ENCODE measurements at regions not wholly inside any gene's neighbourhood (a gene's known extent, or its start where the extent isn't known, plus 50 kb on each side); places are given as distances from the start of the nearest gene placed in this dataset.
"Not testable (repeated sequence)": the region's sequence is repeated elsewhere in the genome, so short reads cannot be mapped to it uniquely, and the experiment has no call there.

DNA sequence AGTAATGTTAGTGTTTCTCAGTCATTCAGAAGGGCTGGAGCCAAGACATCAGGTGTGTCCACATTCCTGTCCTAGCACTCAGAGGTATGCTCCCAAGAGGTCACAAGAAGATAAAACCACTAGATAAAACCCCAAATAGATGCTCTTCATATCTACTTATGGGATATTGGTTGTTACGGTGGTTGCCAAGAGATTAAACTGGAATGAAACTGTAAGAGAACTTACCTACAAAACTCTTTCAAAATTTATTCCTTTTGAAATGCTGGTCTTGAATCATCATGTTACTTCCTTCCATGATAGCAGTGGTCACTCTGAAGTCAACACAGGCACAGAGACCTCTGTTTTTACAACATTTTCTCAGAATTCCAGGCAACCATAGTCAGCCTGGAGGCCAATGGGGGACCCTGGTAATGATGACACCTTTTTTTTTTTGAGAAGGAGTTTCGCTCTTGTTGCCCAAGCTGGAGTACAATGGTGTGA is 122.4 kb upstream of the WSCD1 start:
- intact Hi-C loops (cut with micrococcal nuclease): no loop called here

DNA sequence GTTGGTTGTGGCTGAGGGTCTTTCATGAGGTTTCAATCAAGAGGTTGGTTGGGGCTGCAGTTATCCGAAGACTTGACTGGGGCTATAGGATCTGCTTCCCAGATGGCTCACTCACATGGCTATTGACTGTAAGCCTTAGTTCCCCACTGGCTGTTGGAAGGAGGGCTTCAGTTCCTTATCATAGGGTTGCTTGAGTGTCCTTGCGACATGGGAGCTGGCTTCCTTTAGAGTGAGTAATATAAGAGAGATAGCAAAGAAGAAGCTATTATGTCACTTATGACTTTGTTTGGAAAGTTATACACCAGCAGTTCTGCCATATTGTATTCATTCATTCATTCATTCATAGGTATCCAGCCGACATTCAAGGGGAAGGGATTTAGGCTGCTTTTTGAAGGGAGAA is 121.4 kb upstream of the WSCD1 start:
- intact Hi-C loops (cut with micrococcal nuclease): no loop called here

DNA sequence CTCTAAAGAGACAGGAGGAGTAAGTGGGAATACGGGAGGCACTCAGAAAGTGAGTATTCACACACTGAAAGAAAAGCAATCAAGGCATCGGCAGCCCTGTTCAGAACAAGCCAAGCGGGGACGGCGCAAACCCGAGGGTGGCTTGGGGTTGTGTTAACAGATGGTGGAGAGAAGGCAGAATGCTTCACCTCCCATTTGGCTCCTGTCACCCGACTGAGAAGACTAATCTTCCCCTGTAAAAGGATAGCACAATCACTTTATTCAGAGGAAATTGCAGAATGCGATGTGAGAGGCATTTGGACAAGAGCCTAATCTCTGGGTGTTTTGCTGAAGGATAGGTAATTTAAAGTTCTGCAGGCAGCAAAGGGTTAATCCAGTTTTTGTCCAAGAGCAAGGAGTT is 119.3 kb upstream of the WSCD1 start:
- intact Hi-C loops (cut with micrococcal nuclease): no loop called here

DNA sequence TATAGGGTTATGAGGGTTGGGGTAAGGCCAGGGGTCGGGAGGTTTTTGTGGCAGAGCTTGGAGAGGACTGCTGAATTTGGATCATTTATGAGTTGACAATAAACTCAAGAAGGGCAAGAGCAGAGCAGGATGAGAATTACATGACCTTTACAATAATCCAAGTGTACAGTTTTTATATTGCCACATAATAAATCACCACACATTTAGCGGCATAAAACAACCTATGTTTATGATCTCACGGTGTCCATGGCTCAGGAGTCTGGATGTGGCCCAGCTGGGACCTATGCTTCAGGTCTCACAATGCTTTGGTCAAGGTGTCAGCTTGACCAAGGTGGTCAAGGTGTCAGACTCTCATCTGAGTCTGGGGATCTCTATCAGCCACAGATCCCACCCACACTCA is 118.3 kb upstream of the WSCD1 start:
- intact Hi-C loops (cut with micrococcal nuclease): no loop called here

DNA sequence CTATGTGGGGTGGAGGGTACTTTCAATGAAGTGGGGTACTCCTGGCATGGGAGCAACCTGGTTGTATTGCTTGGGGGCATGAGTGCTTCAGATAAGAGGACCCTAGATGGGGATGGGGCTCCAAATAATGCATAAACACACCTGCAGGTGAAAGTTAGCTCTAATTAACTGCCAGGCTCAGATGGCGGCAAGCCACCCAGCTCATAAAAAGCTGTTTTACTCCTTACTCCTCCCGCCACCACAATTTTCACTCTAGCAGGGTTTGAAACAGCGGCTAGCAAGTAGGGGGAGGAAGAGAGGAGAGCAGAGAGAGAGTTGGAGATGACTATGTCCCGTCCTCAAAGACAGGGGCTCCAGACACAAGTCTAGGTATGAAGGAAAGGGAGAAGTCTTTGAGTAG is 117.7 kb upstream of the WSCD1 start:
- intact Hi-C loops (cut with micrococcal nuclease): no loop called here

DNA sequence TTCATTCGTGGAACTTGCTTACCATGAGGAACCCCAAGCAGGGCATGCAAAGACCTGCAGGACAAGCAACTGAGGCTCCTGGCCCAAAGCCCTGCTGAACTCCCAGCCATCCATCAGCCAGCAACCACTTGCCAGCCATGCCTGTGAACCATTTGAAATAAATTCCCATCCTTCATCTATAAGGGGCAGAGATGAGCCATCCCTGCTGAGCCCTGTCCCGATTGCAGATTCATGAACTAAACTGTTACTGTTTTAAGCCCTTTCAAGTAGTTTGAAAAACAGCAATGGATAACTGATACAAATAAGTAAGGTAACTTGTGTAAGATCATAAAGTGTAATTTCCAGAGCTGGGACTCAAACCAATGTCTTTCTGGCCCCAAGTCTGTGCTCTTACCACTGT is 114.4 kb upstream of the WSCD1 start:
- intact Hi-C loops (cut with micrococcal nuclease): no loop called here

DNA sequence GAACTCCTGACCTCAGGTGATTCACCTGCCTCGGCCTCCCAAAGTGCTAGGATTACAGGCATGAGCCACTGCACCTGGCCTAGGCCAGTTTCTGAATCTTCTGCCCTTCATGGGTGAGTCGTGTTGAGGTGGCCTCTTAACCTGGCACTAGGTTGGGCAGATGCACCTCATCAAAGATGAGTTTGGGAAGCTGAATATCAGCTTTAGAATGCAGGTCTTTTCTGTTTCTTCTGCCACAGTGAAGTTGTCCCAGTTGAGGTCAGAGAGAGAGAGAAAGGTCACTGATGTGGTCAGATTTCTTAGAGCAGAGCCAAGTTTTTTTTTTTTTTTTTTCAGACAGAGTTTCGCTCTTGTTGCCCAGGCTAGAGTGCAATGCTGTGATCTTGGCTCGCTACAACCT is 111.3 kb upstream of the WSCD1 start:
- intact Hi-C loops (cut with micrococcal nuclease): no loop called here

DNA sequence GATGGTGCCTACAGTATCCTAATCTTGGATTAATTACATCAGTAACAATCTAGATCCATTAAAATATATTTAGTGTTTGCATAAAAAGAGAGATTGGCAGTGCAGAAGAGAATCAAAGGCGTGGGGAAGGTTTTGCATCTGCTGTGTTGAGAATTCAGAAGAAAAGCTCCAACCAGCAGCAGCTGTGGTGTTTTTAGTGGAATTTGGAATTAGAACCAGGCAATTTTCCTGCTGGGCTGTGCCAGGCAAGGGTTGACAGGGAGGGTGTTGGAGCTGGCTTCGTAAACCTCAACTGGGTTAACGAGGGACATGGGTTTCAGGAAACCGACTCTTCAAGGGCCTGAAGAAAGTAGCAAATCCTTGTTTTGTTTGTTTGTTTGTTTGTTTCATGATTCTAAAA is 107.8 kb upstream of the WSCD1 start:
- intact Hi-C loops (cut with micrococcal nuclease): no loop called here

DNA sequence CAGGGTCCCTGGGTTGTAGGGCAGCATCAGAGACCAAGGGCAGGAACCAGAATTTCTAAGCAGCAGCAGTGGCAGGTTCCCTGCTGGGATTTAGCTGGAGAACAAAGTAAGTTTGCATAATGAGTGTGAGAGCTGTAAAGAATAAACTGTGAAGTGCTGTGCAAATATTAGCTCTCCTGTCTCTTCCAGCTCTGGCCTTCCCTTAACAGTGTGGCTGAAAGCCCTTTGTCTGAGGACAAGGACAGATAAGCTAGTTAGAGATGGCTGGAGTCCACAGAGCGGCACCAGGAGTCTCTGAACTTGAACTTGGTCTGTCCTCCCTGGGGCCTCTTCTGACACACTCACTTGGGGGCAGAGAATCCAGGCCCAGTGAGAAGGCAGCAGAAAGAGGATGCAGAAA is 98.2 kb upstream of the WSCD1 start:
- intact Hi-C loops (cut with micrococcal nuclease): no loop called here

DNA sequence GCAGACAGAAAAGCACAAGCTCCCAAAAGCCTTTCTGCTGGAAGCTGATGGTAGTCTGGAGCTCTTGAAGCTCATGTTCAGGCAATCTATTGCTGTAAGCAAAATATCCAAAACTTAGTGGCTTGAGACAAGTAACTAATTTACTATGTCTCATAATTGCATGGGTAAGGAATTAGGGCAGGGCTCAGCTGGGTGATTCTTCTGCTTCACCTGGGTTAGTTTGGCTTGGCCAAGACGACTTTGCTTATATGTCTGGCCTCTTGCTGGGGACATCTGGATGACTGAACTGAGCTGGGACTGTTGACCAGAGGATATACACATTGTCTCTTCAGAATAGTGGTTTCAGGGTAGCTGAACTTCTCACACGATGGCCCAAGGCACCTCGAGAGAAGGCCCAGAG is 96.8 kb upstream of the WSCD1 start:
- intact Hi-C loops (cut with micrococcal nuclease): no loop called here

DNA sequence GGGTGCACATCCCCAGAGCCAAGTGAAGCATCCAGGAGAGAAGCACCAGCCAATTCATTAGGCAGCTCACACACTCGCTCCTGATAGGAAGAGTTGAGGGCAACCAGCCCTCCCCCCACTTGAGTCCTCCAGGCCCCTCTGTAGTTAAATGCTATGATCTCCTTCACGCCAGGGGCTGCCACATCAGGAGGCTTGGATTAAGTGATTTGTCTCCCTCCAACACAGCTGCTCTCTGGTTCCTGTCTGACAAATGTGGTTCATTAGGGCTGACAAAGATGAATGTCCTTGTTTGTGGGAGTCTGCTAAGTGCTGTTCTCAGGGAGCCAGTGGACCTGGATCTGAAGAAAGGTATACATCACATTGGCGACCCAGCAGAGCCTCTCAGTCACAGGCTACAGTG is 94.5 kb upstream of the WSCD1 start:
- intact Hi-C loops (cut with micrococcal nuclease): no loop called here

DNA sequence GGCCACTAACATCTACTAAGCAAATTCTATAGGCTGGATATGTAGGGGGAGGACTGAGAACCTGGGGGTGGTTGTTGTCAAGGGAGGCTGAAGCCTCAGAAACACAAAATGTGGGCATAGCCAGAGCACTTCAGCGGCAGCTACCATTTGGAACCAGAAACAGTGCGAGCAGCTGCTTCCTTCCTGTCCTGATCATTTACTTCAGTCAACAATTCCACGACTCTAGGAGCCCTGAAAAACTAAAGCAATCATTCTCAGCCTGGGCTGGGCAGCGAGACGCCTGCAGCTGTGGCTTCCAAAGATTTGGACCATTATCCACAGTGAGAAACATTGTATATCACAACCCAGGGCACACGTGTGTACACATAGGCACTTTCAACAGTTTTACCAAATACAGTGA is 93.9 kb upstream of the WSCD1 start:
- intact Hi-C loops (cut with micrococcal nuclease): no loop called here

DNA sequence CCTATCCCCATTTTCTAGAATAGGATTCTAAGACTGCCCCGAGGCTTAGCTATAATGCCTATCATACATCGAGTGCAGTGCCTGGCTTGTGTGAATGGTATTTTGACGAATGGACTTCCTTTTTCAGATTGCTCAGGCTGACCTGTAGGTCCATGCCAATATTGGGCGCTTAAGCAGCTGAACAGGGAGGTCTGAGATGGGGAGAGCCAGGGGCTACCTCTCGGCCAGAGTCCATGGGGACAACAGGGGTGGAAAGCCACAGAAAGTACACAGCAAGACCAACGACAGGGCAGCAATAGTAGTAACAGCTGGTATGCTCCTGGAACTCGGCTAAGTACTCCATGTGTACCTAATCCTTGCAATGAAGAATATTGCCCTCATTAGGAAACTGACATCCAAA is 91.7 kb upstream of the WSCD1 start:
- intact Hi-C loops (cut with micrococcal nuclease): no loop called here

DNA sequence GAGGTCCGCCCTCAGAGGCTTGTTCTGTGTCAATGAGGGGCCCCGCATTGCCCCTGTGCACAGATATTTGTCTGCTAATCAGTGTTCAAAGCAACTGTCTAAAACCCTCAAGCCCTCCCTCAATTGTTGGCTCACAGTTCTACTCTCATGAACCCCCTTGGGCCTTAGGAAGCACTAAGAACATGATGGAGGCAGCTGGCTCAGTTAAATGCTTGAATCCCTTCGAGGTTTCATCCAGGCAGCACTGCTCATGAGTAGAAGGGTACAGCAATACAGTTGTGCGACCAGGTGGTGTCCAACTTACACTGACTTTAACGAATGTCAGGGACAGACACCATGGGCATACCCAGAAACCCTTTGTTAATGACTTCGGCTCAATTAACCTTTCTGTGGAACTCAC is 89.2 kb upstream of the WSCD1 start:
- intact Hi-C loops (cut with micrococcal nuclease): no loop called here

DNA sequence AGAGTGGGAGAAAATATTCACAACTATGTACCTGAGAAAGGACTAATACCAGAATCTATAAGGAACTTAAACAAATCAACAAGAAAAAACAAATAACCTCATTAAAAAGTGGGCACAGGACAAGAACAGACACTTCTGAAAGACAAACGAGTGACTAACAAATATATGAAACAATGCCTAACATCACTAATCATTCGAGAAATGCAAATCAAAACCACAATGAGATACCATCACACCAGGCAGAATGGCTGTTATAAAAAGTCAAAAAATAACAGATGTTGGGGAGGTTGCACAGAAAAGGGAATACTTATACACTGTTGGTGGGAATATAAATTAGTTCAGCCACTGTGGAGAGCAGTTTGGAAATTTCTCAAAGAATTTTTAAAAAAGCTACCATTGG is 83.5 kb upstream of the WSCD1 start:
- intact Hi-C loops (cut with micrococcal nuclease): no loop called here

DNA sequence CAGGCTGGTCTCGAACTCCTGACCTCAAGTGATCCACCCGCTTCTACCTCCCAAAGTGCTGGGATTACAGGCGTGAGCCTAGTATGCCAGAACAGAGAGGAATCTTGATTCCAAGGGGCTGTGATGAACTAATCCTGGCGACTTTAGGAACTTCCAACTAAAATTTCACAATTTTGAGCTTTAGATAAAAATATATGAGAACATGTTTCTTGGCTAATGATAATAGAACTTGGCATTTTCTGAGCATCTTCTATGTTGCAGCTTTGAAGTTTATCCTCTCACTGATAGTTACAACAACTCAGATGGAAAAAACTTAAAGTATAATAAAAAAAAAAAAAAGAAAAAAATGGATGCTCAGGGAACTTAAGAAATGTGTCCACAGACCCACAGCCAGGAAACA is 69.8 kb upstream of the WSCD1 start:
- intact Hi-C loops (cut with micrococcal nuclease): no loop called here

DNA sequence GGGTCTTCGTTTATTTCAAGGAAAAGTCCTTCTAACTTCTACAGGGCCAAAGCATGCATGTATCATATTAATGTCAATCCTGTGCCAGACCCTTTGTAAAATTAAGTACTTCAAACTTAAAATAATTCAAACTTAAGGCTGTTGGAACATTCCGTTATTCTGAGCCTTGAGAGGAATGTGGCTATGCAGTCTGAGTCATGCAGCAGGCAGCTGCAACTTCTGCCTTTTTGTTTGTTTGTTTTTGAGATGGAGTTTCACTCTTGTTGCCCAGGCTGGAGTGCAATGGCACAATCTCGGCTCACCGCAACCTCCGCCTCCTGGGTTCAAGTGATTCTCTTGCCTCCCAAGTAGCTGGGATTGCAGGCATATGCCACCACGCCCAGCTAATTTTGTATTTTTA is 67.0 kb upstream of the WSCD1 start:
- intact Hi-C loops (cut with micrococcal nuclease): not testable (repeated sequence)

DNA sequence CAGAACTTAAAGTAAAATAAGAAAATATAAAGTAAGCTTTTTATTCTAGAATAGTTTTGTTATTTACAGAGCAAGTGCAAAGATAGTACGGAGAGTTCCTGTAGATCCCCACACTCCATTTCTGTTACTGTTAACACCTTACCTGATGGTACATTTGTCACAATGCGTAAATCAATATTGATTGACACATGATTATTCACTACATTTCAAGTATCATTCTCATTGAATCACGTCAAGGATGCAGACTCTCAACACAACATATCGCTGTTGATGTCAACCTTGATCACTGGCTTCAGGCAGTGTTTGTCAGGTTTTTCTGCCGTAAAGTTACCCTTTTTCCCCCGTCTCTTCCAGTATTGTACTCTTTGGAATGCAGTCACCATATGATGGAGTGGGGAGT is 64.2 kb upstream of the WSCD1 start:
- intact Hi-C loops (cut with micrococcal nuclease): no loop called here

DNA sequence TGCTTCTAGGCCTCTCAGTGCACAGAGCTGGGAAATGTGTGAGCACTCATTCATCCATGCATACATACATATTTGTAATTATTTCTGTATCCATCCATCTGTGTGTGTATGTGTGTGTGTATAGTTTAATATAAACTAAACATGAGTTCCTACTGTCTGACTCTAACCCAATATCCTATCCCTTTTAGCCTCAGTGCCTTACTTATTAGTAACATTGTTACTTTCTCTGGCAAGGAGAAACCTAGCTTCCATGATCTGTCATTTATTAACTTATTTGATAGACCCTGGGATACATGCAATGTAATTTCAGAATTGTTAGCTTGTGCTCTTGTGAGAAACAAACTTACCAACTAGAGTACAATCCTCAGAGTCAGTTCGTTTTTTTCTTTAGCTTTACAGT is 59.0 kb upstream of the WSCD1 start:
- intact Hi-C loops (cut with micrococcal nuclease): no loop called here

DNA sequence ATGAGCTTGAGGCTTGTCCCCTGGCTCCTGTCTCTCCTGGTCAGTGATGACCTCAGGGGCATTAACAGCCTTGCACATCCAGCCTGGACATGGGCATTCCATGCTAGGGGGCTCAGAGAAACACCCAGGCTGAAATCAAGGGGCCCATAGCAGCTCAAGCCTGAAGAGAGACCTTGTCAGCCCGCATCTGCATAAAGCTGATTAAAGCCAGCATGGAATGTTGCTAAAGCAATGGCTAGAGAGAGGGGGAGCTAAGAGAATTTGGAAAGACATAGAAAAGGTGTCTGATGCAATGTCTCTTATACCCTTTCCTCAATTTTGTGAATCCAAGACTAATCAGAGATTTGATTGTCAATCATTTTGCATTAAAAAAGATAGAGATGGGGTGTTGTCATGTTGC is 51.4 kb upstream of the WSCD1 start:
- intact Hi-C loops (cut with micrococcal nuclease): no loop called here

DNA sequence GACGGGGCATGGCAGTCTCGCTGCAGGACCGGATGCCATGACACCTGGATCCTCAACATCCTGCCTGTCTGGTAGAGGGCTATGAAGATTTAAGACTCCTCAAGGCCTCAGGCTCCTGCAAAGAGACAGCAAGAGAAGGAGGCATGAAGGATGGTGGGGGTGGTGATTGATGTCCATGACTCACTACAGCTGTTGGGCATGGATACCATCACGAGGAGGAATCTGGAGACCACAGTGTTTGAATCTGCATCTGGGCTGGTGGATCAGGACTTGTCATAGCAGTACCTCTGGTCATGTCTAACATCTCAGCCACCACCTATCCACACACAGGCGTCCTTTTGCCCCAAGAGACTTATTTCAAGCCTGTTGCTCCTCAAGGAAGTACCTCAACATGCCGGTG is 50.2 kb upstream of the WSCD1 start:
- intact Hi-C loops (cut with micrococcal nuclease): no loop called here

DNA sequence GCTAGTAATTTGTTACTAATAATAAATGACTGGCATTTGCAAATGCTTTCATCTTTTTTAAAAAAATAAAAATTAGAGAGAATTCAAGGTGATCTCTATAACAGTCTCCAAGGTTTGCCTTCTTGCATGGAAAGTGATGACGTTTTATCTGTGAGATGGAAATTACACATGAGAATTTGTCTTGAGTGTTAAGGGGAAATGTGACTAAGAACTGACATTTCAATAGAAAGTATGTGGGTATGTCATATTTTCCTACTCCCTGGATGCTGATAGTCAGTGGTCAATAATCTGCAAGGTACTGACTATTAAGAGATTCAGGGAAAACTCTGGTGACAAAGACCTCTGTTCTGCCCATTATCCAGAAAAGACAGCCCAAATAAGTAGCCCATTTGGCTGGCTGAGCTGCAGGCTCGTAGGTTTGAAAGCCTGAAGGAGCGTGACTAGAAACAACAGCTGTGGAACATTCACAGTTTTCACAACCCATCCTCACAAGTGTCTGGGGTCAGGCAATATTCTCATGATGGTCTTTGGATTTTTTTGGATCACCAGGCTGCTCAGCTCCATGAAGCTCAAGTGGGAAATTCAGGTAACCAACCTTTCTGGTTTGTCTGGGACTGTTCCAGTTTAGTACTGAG is 49.7 kb upstream of the WSCD1 start:
- intact Hi-C loops (cut with micrococcal nuclease): no loop called here
